ENCODE measurements at regions not wholly inside any gene's neighbourhood (a gene's known extent, or its start where the extent isn't known, plus 50 kb on each side); places are given as distances from the start of the nearest gene placed in this dataset.
A peak's percentile ranks its signal among the peaks of the same experiment; 100 is the strongest.

DNA sequence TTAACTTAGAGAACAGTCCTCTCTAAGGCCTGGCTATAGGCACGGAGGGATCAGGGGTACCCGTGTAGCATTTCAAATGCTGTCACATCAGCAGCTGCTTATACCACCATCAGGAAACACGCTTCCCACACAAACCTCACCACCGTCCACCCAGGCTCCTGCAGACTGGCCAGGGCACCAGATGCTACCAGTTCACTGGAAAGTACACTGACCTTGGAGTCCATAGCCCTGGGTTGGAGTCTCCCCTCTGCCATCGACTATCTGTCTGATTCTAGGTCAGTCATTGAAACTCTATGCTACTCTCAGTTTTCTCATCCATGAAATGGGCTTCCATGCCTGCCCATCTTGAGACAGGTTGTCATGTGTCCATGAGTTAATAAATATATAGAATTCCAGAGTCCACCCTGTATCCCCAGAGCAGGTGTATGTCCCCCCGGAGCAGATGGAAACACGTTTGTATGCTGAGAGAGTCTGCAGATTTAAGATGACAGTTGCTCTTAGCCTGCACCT lies 156.0 kb upstream of the SMAD3 start:
- H3K4me2 ChIP-seq (ENCODE audit: low read depth, low read length, poor library complexity, severe bottlenecking) = no peak overlapping the region
- H3K9me3 ChIP-seq (ENCODE audit: insufficient read depth, low read depth, low read length) = no peaks in the 10 kb centered on the region
- no peaks in the 10 kb centered on the region for H3K79me2 ChIP-seq (ENCODE audit: insufficient read depth, low read length)
- no peak overlapping the region for H3K4me3 ChIP-seq (ENCODE audit: low read length, poor library complexity, severe bottlenecking)
- peaks cover 11% of the 10 kb centered on the region for H3K4me1 ChIP-seq (ENCODE audit: insufficient read depth, low read length, poor library complexity, severe bottlenecking)
- H3K27me3 ChIP-seq (ENCODE audit: insufficient read depth, low read length, poor library complexity, severe bottlenecking) = no peaks in the 10 kb centered on the region
- H4K20me1 ChIP-seq (ENCODE audit: insufficient read depth, low read length, poor library complexity, severe bottlenecking) = no peaks in the 10 kb centered on the region
- no peaks in the 10 kb centered on the region for H3K36me3 ChIP-seq (ENCODE audit: insufficient read depth, low read length)
- no peaks in the 10 kb centered on the region for H3K9me2 ChIP-seq (replicated peaks; ENCODE audit: low read depth, low read length)
- no peaks in the 10 kb centered on the region for H3F3A ChIP-seq (ENCODE audit: low read depth)
- no peak overlapping the region for H3K9ac ChIP-seq (ENCODE audit: low read depth, low read length, poor library complexity, severe bottlenecking)
- H2AFZ ChIP-seq (ENCODE audit: low read length) = no peak overlapping the region
- TF ChIP-seq, protein P1, sequence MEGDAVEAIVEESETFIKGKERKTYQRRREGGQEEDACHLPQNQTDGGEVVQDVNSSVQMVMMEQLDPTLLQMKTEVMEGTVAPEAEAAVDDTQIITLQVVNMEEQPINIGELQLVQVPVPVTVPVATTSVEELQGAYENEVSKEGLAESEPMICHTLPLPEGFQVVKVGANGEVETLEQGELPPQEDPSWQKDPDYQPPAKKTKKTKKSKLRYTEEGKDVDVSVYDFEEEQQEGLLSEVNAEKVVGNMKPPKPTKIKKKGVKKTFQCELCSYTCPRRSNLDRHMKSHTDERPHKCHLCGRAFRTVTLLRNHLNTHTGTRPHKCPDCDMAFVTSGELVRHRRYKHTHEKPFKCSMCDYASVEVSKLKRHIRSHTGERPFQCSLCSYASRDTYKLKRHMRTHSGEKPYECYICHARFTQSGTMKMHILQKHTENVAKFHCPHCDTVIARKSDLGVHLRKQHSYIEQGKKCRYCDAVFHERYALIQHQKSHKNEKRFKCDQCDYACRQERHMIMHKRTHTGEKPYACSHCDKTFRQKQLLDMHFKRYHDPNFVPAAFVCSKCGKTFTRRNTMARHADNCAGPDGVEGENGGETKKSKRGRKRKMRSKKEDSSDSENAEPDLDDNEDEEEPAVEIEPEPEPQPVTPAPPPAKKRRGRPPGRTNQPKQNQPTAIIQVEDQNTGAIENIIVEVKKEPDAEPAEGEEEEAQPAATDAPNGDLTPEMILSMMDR (conservative IDR thresholded peaks at IDR 0.05; ENCODE audit: low read length) = no peak
- no peak for TF ChIP-seq EZH2phosphoT487 (IDR thresholded peaks at IDR 0.05; ENCODE audit: borderline replicate concordance)

DNA sequence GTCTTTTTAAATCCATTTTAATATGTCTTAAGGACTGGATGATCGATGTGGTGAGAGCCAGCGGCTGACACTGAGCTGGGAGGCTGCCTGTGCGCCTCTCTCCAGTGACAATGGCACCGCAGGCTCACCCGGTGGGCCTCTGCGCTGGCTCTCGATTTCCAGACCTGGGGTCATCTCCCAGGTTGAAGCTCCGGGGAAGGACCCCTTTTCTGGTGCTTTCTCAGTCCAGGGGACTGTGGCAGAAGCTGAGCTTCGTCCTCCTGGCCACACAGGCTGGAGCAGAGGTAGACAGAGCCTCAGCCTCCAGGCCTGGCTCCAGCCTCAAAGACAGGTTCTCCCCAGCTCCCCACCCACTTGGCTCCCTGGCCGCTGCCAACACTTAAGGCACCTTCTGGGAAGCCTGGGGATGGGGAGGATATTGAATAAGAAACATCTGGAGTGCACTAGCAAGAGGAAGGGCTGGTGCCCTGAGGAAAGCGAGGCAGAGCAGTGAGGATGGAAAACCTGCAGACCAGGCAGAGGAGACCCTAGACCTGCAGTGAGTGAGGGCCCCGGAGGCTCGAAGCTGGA lies 154.2 kb upstream of the SMAD3 start:
- H3K9me2 ChIP-seq (replicated peaks; ENCODE audit: low read depth, low read length) = no peaks in the 10 kb centered on the region
- no peak overlapping the region for H2AFZ ChIP-seq (ENCODE audit: low read length)
- H3K36me3 ChIP-seq (ENCODE audit: insufficient read depth, low read length) = no peaks in the 10 kb centered on the region
- no peaks in the 10 kb centered on the region for H4K20me1 ChIP-seq (ENCODE audit: insufficient read depth, low read length, poor library complexity, severe bottlenecking)
- H3K79me2 ChIP-seq (ENCODE audit: insufficient read depth, low read length) = no peaks in the 10 kb centered on the region
- no peak overlapping the region for H3K4me3 ChIP-seq (ENCODE audit: low read length, poor library complexity, severe bottlenecking)
- no peak overlapping the region for H3K4me2 ChIP-seq (ENCODE audit: low read depth, low read length, poor library complexity, severe bottlenecking)
- no peak for TF ChIP-seq EZH2phosphoT487 (IDR thresholded peaks at IDR 0.05; ENCODE audit: borderline replicate concordance)
- TF ChIP-seq, protein P1 (conservative IDR thresholded peaks at IDR 0.05; ENCODE audit: low read length) = no peak
- H3K27me3 ChIP-seq (ENCODE audit: insufficient read depth, low read length, poor library complexity, severe bottlenecking) = no peaks in the 10 kb centered on the region
- H3K9ac ChIP-seq (ENCODE audit: low read depth, low read length, poor library complexity, severe bottlenecking) = no peak overlapping the region
- H3F3A ChIP-seq (ENCODE audit: low read depth) = no peaks in the 10 kb centered on the region
- no peaks in the 10 kb centered on the region for H3K9me3 ChIP-seq (ENCODE audit: insufficient read depth, low read depth, low read length)
- peaks cover 11% of the 10 kb centered on the region for H3K4me1 ChIP-seq (ENCODE audit: insufficient read depth, low read length, poor library complexity, severe bottlenecking)

DNA sequence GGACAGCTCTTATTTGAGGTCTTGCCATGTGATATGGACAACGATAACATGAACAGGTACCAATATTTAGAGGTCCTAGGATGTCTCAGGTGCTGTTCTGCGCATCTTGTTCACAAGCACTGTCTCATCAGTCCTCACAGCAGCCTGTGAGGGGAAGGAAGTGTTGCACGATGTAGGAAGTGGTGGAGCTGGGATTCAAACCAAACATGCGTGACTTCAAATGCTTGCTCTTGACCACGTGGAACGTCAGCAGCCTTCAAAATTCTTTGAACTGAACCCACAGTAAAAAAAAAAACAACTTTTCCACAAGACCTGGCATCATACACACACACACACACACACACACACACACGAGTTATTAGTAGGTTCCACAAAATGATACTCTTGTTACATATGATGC lies 153.4 kb upstream of the SMAD3 start:
- no peak overlapping the region for H3K4me3 ChIP-seq (ENCODE audit: low read length, poor library complexity, severe bottlenecking)
- peak overlapping the region; percentile 32 for H3K4me2 ChIP-seq (ENCODE audit: low read depth, low read length, poor library complexity, severe bottlenecking)
- peak overlapping the region; percentile 63; the same call in 1 of the 2 replicates for H2AFZ ChIP-seq (ENCODE audit: low read length)
- H3K27me3 ChIP-seq (ENCODE audit: insufficient read depth, low read length, poor library complexity, severe bottlenecking) = no peaks in the 10 kb centered on the region
- no peaks in the 10 kb centered on the region for H3K9me3 ChIP-seq (ENCODE audit: insufficient read depth, low read depth, low read length)
- H3K9me2 ChIP-seq (replicated peaks; ENCODE audit: low read depth, low read length) = no peaks in the 10 kb centered on the region
- TF ChIP-seq EZH2phosphoT487 (IDR thresholded peaks at IDR 0.05; ENCODE audit: borderline replicate concordance) = no peak
- TF ChIP-seq, protein P1 (conservative IDR thresholded peaks at IDR 0.05; ENCODE audit: low read length) = no peak
- no peaks in the 10 kb centered on the region for H3K79me2 ChIP-seq (ENCODE audit: insufficient read depth, low read length)
- peaks cover 11% of the 10 kb centered on the region for H3K4me1 ChIP-seq (ENCODE audit: insufficient read depth, low read length, poor library complexity, severe bottlenecking)
- no peak overlapping the region for H3K9ac ChIP-seq (ENCODE audit: low read depth, low read length, poor library complexity, severe bottlenecking)
- H3K36me3 ChIP-seq (ENCODE audit: insufficient read depth, low read length) = no peaks in the 10 kb centered on the region
- no peaks in the 10 kb centered on the region for H3F3A ChIP-seq (ENCODE audit: low read depth)
- H4K20me1 ChIP-seq (ENCODE audit: insufficient read depth, low read length, poor library complexity, severe bottlenecking) = no peaks in the 10 kb centered on the region
